ENCODE measurements at regions not wholly inside any gene's neighbourhood (a gene's known extent, or its start where the extent isn't known, plus 50 kb on each side); places are given as distances from the start of the nearest gene placed in this dataset.

- TF ChIP-seq TAF1 (IDR thresholded peaks at IDR 0.05; ENCODE audit: borderline replicate concordance, insufficient read depth, low read length) (no peak), SIN3A (IDR thresholded peaks at IDR 0.05; ENCODE audit: borderline replicate concordance, insufficient read depth, low read length) (no peak), REST (IDR thresholded peaks at IDR 0.05; ENCODE audit: insufficient read depth in 1 of 2, low read depth in 2 of 2, low read length in 2 of 2) (no peak), POLR2AphosphoS5 (IDR thresholded peaks at IDR 0.05; ENCODE audit: low read depth, low read length) (no peak), FOXP2 (optimal IDR thresholded peaks at IDR 0.05; ENCODE audit: borderline replicate concordance, extremely low read depth, extremely low read length, insufficient read depth) (no peak)
Observed at GRCh38 chr9:81182431-81182830, 506.9 kb downstream of the TLE1 start.

GRCh38 chr9:81174023-81174422 lies 515.3 kb downstream of the TLE1 start:
- no peak for TF ChIP-seq REST (IDR thresholded peaks at IDR 0.05; ENCODE audit: insufficient read depth in 1 of 2, low read depth in 2 of 2, low read length in 2 of 2)
- TF ChIP-seq POLR2AphosphoS5 (IDR thresholded peaks at IDR 0.05; ENCODE audit: low read depth, low read length): no peak

- TF ChIP-seq SIN3A (IDR thresholded peaks at IDR 0.05; ENCODE audit: borderline replicate concordance, insufficient read depth, low read length) (no peak), TAF1 (IDR thresholded peaks at IDR 0.05; ENCODE audit: borderline replicate concordance, insufficient read depth, low read length) (no peak), FOXP2 (optimal IDR thresholded peaks at IDR 0.05; ENCODE audit: borderline replicate concordance, extremely low read depth, extremely low read length, insufficient read depth) (no peak), POLR2AphosphoS5 (IDR thresholded peaks at IDR 0.05; ENCODE audit: low read depth, low read length) (no peak)
Observed at GRCh38 chr9:81171689-81172088, 517.7 kb downstream of the TLE1 start.

- TF ChIP-seq TAF1 (IDR thresholded peaks at IDR 0.05; ENCODE audit: borderline replicate concordance, insufficient read depth, low read length) (no peak), REST (IDR thresholded peaks at IDR 0.05; ENCODE audit: insufficient read depth in 1 of 2, low read depth in 2 of 2, low read length in 2 of 2) (no peak), FOXP2 (optimal IDR thresholded peaks at IDR 0.05; ENCODE audit: borderline replicate concordance, extremely low read depth, extremely low read length, insufficient read depth) (no peak), SIN3A (IDR thresholded peaks at IDR 0.05; ENCODE audit: borderline replicate concordance, insufficient read depth, low read length) (no peak), POLR2AphosphoS5 (IDR thresholded peaks at IDR 0.05; ENCODE audit: low read depth, low read length) (no peak)
Observed at GRCh38 chr9:81162361-81162760, 527.0 kb downstream of the TLE1 start.

GRCh38 chr9:81156381-81156780 lies 533.0 kb downstream of the TLE1 start:
- TF ChIP-seq REST (IDR thresholded peaks at IDR 0.05; ENCODE audit: insufficient read depth in 1 of 2, low read depth in 2 of 2, low read length in 2 of 2) (no peak), SIN3A (IDR thresholded peaks at IDR 0.05; ENCODE audit: borderline replicate concordance, insufficient read depth, low read length) (no peak), FOXP2 (optimal IDR thresholded peaks at IDR 0.05; ENCODE audit: borderline replicate concordance, extremely low read depth, extremely low read length, insufficient read depth) (no peak), TAF1 (IDR thresholded peaks at IDR 0.05; ENCODE audit: borderline replicate concordance, insufficient read depth, low read length) (no peak), POLR2AphosphoS5 (IDR thresholded peaks at IDR 0.05; ENCODE audit: low read depth, low read length) (no peak)
